WTC11 (cell line): ENCODE measurements at regions not wholly inside any gene's neighbourhood (a gene's known extent, or its start where the extent isn't known, plus 50 kb on each side); places are given as distances from the start of the nearest gene placed in this dataset.

ENCODE experiments used
- CTCF ChIP-seq: fragments of 200-600 bp; IDR thresholded peaks from 2 replicates; pipeline ENCODE4 v1.8.0; 2022; ENCODE audit warnings: antibody characterized with exemption
- SP1 ChIP-seq: sonication (generic); formaldehyde crosslinking; conservative IDR thresholded peaks from 2 replicates; pipeline ENCODE4 v1.8.1; 2022; ENCODE audit warnings: missing genetic modification reagents

- TF ChIP-seq SP1 (no peak), CTCF (no peak)
These were observed 57.3 kb upstream of the SLC28A3 start for GRCh38 chr9:84397822-84398221.
